ENCODE measurements at regions not wholly inside any gene's neighbourhood (a gene's known extent, or its start where the extent isn't known, plus 50 kb on each side); places are given as distances from the start of the nearest gene placed in this dataset.

DNA sequence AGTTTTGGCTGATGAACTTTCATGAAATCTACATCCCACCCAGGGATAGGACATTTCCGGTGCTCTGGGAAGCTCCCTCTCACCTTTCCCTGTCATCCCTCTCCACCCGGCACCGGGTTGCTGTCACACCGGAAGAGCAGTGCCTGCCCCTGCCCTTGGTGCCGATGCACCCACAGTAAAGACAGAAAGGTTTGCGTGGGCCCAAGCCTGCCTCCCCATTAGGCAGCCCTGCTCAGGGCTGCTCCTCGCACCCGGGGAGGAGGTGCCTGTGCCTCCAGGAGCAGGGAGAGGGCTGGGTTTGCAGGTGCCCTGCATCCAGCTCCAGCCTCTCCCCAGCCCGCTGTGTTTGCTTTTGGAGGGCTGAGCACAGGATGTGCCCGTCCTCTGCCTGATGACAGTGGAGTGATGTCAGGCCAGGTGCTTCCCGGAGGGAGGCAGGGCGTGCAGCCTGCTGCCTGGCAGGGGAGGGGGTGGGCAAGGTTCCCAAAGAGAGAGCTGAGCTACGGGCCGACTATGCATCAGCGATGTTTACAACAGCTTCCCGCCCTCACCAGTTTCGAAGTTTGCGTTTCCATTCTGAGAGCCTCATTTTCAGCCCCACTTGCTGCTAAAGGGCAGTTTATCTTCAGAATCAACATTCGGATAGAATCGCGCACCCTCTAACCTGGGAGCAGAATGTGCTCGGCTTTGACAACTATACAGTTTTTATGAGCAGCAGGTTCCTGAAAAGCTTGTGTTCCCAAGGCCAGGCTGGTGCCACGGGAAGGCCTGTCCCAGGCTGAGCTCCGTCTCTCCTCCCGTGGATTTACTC lies 83.2 kb upstream of the CLDN5 start:
- TF ChIP-seq POLR2AphosphoS5 (IDR thresholded peaks at IDR 0.05; ENCODE audit: low read depth, low read length) = no peak
- TF ChIP-seq, protein P1, sequence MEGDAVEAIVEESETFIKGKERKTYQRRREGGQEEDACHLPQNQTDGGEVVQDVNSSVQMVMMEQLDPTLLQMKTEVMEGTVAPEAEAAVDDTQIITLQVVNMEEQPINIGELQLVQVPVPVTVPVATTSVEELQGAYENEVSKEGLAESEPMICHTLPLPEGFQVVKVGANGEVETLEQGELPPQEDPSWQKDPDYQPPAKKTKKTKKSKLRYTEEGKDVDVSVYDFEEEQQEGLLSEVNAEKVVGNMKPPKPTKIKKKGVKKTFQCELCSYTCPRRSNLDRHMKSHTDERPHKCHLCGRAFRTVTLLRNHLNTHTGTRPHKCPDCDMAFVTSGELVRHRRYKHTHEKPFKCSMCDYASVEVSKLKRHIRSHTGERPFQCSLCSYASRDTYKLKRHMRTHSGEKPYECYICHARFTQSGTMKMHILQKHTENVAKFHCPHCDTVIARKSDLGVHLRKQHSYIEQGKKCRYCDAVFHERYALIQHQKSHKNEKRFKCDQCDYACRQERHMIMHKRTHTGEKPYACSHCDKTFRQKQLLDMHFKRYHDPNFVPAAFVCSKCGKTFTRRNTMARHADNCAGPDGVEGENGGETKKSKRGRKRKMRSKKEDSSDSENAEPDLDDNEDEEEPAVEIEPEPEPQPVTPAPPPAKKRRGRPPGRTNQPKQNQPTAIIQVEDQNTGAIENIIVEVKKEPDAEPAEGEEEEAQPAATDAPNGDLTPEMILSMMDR (IDR thresholded peaks at IDR 0.05) = no peak
- TF ChIP-seq SIN3A (IDR thresholded peaks at IDR 0.05; ENCODE audit: borderline replicate concordance, insufficient read depth, low read depth, low read length) = no peak

Data from Panc1 (cell line).